ENCODE measurements at regions not wholly inside any gene's neighbourhood (a gene's known extent, or its start where the extent isn't known, plus 50 kb on each side); places are given as distances from the start of the nearest gene placed in this dataset.

DNA sequence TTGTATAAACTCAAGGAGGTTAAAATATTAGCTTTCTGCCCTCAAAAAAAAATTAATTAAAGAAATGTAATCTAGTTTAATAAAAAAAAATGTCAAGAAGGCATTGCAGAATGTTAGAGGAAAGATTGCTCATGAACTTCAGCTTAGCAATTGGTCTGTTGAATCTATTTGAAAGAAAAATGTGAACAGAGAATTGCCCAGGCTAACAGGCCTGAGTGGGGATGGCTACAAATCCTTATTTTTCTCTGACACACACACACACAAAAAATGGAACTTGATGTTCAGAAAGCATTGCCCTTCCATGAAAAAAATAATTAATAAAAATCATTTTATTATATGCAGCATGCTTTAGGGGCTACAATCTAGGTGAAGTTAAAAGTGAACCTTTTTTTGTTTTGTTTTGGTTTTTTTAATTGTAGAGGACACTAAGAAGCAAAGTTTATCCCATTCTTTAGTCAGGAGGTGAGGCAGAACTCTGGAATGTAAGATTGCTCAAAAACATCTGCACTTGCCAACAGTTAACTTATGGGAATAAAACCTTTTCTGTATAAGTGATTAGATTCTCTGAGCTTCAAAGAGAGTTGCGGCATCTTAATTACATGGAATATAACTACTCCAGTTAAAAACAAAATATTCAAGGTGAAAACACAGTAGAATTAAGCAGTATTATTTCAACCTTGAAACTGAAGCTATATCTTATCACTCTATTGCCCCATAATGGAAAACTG lies 658.5 kb upstream of the ADGRL2 start:
- no peak overlapping the region for H3K4me3 ChIP-seq (ENCODE audit: low read depth in 1 of 3, low read length in 3 of 3)
- H3K27me3 ChIP-seq (ENCODE audit: control insufficient read depth in 4 of 4, insufficient read depth in 4 of 4, low read length in 3 of 4): peaks cover 0 to 2% (median 0%) of the 10 kb centered on the region in 4 donors
- no peak overlapping the region for H3K27ac ChIP-seq (ENCODE audit: low read depth in 1 of 2, low read length in 2 of 2)
- WGBS: 97% methylated on average over 1 of the region's 1 CpG
- DNase-seq (ENCODE audit: low spot score): no peak
- TF ChIP-seq, protein P1, sequence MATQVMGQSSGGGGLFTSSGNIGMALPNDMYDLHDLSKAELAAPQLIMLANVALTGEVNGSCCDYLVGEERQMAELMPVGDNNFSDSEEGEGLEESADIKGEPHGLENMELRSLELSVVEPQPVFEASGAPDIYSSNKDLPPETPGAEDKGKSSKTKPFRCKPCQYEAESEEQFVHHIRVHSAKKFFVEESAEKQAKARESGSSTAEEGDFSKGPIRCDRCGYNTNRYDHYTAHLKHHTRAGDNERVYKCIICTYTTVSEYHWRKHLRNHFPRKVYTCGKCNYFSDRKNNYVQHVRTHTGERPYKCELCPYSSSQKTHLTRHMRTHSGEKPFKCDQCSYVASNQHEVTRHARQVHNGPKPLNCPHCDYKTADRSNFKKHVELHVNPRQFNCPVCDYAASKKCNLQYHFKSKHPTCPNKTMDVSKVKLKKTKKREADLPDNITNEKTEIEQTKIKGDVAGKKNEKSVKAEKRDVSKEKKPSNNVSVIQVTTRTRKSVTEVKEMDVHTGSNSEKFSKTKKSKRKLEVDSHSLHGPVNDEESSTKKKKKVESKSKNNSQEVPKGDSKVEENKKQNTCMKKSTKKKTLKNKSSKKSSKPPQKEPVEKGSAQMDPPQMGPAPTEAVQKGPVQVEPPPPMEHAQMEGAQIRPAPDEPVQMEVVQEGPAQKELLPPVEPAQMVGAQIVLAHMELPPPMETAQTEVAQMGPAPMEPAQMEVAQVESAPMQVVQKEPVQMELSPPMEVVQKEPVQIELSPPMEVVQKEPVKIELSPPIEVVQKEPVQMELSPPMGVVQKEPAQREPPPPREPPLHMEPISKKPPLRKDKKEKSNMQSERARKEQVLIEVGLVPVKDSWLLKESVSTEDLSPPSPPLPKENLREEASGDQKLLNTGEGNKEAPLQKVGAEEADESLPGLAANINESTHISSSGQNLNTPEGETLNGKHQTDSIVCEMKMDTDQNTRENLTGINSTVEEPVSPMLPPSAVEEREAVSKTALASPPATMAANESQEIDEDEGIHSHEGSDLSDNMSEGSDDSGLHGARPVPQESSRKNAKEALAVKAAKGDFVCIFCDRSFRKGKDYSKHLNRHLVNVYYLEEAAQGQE (IDR thresholded peaks at IDR 0.05): no peak
- TF ChIP-seq FOXA1 (IDR thresholded peaks at IDR 0.05): no peak
- TF ChIP-seq, protein P2, sequence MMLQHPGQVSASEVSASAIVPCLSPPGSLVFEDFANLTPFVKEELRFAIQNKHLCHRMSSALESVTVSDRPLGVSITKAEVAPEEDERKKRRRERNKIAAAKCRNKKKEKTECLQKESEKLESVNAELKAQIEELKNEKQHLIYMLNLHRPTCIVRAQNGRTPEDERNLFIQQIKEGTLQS (IDR thresholded peaks at IDR 0.05): no peak
- TF ChIP-seq, protein P3, sequence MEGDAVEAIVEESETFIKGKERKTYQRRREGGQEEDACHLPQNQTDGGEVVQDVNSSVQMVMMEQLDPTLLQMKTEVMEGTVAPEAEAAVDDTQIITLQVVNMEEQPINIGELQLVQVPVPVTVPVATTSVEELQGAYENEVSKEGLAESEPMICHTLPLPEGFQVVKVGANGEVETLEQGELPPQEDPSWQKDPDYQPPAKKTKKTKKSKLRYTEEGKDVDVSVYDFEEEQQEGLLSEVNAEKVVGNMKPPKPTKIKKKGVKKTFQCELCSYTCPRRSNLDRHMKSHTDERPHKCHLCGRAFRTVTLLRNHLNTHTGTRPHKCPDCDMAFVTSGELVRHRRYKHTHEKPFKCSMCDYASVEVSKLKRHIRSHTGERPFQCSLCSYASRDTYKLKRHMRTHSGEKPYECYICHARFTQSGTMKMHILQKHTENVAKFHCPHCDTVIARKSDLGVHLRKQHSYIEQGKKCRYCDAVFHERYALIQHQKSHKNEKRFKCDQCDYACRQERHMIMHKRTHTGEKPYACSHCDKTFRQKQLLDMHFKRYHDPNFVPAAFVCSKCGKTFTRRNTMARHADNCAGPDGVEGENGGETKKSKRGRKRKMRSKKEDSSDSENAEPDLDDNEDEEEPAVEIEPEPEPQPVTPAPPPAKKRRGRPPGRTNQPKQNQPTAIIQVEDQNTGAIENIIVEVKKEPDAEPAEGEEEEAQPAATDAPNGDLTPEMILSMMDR (IDR thresholded peaks at IDR 0.05; ENCODE audit: low read depth, low read length, missing input control): no peak
- no peak for TF ChIP-seq FOXA2 (IDR thresholded peaks at IDR 0.05)
- no peak for TF ChIP-seq HNF4G (IDR thresholded peaks at IDR 0.05)
- TF ChIP-seq TAF1 (conservative IDR thresholded peaks at IDR 0.05): no peak
- no peak for TF ChIP-seq HNF4A (conservative IDR thresholded peaks at IDR 0.05)
- no peak for TF ChIP-seq EGR1 (IDR thresholded peaks at IDR 0.05; ENCODE audit: low read depth in 2 of 2)
- TF ChIP-seq JUND (IDR thresholded peaks at IDR 0.05): no peak
- no peak for TF ChIP-seq RAD21 (IDR thresholded peaks at IDR 0.05)
- no peak for TF ChIP-seq YY1 (IDR thresholded peaks at IDR 0.05)
- TF ChIP-seq GABPA (IDR thresholded peaks at IDR 0.05 in 1 of 2, conservative IDR thresholded peaks at IDR 0.05 in 1 of 2): no peak
- no peaks in the 10 kb centered on the region for H3K36me3 ChIP-seq (ENCODE audit: control insufficient read depth in 4 of 4, insufficient read depth in 3 of 4, low read depth in 1 of 4, low read length in 3 of 4)
- no peaks in the 10 kb centered on the region for H3K4me1 ChIP-seq (ENCODE audit: control insufficient read depth in 4 of 4, insufficient read depth in 4 of 4, low read length in 3 of 4)
- H3K9me3 ChIP-seq (ENCODE audit: control insufficient read depth in 4 of 4, low read length in 3 of 4): no peaks in the 10 kb centered on the region
- no peak overlapping the region for H3K9ac ChIP-seq (ENCODE audit: low read depth in 1 of 2, low read length in 2 of 2)

DNA sequence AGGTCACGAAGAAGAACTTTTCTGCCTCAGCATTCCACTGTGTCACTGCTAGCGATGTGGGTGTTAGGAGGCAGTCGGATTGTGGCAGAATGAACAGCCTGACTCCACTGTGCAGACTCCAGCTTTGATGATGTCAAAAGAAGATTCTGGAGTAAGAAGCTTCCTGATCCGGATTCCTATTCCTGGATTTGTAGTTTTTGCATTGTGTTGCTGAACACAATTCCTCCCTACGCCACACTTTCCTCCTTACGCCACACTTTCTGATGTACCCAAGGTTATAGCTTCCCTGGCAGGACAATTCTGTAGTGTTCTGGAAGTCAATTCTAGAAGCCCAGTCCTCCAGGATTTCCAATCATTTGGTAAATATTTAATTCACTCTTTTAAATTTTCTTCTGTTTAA lies 665.2 kb upstream of the ADGRL2 start:
- no peak overlapping the region for H3K4me3 ChIP-seq (ENCODE audit: low read depth in 1 of 3, low read length in 3 of 3)
- peaks cover 0 to 1% (median 0%) of the 10 kb centered on the region in 4 donors for H3K4me1 ChIP-seq (ENCODE audit: control insufficient read depth in 4 of 4, insufficient read depth in 4 of 4, low read length in 3 of 4)
- H3K27ac ChIP-seq (ENCODE audit: low read depth in 1 of 2, low read length in 2 of 2): no peak overlapping the region
- TF ChIP-seq FOXA2 (IDR thresholded peaks at IDR 0.05) (no peak), SP1 (IDR thresholded peaks at IDR 0.05) (no peak), FOXA1 (IDR thresholded peaks at IDR 0.05) (no peak)
- TF ChIP-seq, protein P4, sequence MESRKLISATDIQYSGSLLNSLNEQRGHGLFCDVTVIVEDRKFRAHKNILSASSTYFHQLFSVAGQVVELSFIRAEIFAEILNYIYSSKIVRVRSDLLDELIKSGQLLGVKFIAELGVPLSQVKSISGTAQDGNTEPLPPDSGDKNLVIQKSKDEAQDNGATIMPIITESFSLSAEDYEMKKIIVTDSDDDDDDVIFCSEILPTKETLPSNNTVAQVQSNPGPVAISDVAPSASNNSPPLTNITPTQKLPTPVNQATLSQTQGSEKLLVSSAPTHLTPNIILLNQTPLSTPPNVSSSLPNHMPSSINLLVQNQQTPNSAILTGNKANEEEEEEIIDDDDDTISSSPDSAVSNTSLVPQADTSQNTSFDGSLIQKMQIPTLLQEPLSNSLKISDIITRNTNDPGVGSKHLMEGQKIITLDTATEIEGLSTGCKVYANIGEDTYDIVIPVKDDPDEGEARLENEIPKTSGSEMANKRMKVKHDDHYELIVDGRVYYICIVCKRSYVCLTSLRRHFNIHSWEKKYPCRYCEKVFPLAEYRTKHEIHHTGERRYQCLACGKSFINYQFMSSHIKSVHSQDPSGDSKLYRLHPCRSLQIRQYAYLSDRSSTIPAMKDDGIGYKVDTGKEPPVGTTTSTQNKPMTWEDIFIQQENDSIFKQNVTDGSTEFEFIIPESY (IDR thresholded peaks at IDR 0.05): no peak
- no peak for DNase-seq (ENCODE audit: low spot score)
- peaks cover 0 to 2% (median 0%) of the 10 kb centered on the region in 4 donors for H3K27me3 ChIP-seq (ENCODE audit: control insufficient read depth in 4 of 4, insufficient read depth in 4 of 4, low read length in 3 of 4)
- H3K9me3 ChIP-seq (ENCODE audit: control insufficient read depth in 4 of 4, low read length in 3 of 4): no peaks in the 10 kb centered on the region
- H3K9ac ChIP-seq (ENCODE audit: low read depth in 1 of 2, low read length in 2 of 2): no peak overlapping the region
- 81% methylated on average over 6 of the region's 6 CpGs for WGBS
- no peaks in the 10 kb centered on the region for H3K36me3 ChIP-seq (ENCODE audit: control insufficient read depth in 4 of 4, insufficient read depth in 3 of 4, low read depth in 1 of 4, low read length in 3 of 4)

All from liver (tissue), 8 donors.